ENCODE measurements at regions not wholly inside any gene's neighbourhood (a gene's known extent, or its start where the extent isn't known, plus 50 kb on each side); places are given as distances from the start of the nearest gene placed in this dataset.
"Not testable (repeated sequence)": the region's sequence is repeated elsewhere in the genome, so short reads cannot be mapped to it uniquely, and the experiment has no call there.

- DNase-seq = no peak
Measured at GRCh38 chr2:102871707-102872106, 109.9 kb downstream of the TMEM182 start.

GRCh38 chr2:102872388-102872787 is 110.6 kb downstream of the TMEM182 start:
- DNase-seq = no peak

- not testable (repeated sequence) for DNase-seq
Measured at GRCh38 chr2:102879513-102879912, 117.7 kb downstream of the TMEM182 start.

- DNase-seq = no peak
Measured at GRCh38 chr2:102880731-102881130, 118.9 kb downstream of the TMEM182 start.

GRCh38 chr2:102886216-102886893 is 124.5 kb downstream of the TMEM182 start:
- no peak for DNase-seq

GRCh38 chr2:102888514-102888913 is 126.7 kb downstream of the TMEM182 start:
- DNase-seq = no peak

GRCh38 chr2:102891296-102891695 is 129.5 kb downstream of the TMEM182 start:
- peak; percentile 30 for DNase-seq

GRCh38 chr2:102892698-102893310 is 131.0 kb downstream of the TMEM182 start:
- DNase-seq = peak; percentile 28

GRCh38 chr2:102893870-102894269 is 132.0 kb downstream of the TMEM182 start:
- no peak for DNase-seq

GRCh38 chr2:102895376-102895775 is 133.5 kb downstream of the TMEM182 start:
- DNase-seq = no peak

- not testable (repeated sequence) for DNase-seq
Measured at GRCh38 chr2:102909240-102909639, 147.4 kb downstream of the TMEM182 start.

- DNase-seq = no peak
Measured at GRCh38 chr2:102910724-102911123, 148.9 kb downstream of the TMEM182 start.

GRCh38 chr2:102915128-102915527 is 153.3 kb downstream of the TMEM182 start:
- DNase-seq = no peak

GRCh38 chr2:102922321-102922720 is 160.5 kb downstream of the TMEM182 start:
- DNase-seq = no peak

GRCh38 chr2:102925003-102925402 is 163.2 kb downstream of the TMEM182 start:
- DNase-seq = no peak

- no peak for DNase-seq
Measured at GRCh38 chr2:102927854-102928267, 166.0 kb downstream of the TMEM182 start.

GRCh38 chr2:102929721-102930120 is 167.9 kb downstream of the TMEM182 start:
- DNase-seq = no peak

GRCh38 chr2:102932501-102932900 is 170.7 kb downstream of the TMEM182 start:
- DNase-seq = no peak

GRCh38 chr2:102939207-102939606 is 177.4 kb downstream of the TMEM182 start:
- no peak for DNase-seq

- no peak for DNase-seq
Measured at GRCh38 chr2:102940684-102941083, 178.9 kb downstream of the TMEM182 start.

GRCh38 chr2:102942107-102942506 is 180.3 kb downstream of the TMEM182 start:
- DNase-seq = no peak

GRCh38 chr2:102943251-102943650 is 181.4 kb downstream of the TMEM182 start:
- DNase-seq = no peak

- no peak for DNase-seq
Measured at GRCh38 chr2:102950371-102950946, 188.6 kb downstream of the TMEM182 start.

GRCh38 chr2:102951249-102951648 is 189.4 kb downstream of the TMEM182 start:
- no peak for DNase-seq
